ENCODE measurements at regions not wholly inside any gene's neighbourhood (a gene's known extent, or its start where the extent isn't known, plus 50 kb on each side); places are given as distances from the start of the nearest gene placed in this dataset.
A peak's percentile ranks its signal among the peaks of the same experiment; 100 is the strongest.

- DNase-seq, result peak; percentile 96
- no peaks in the 10 kb centered on the region for H3K9me3 ChIP-seq (replicated peaks; ENCODE audit: control insufficient read depth, low read depth, low read length)
- H3K4me1 ChIP-seq (ENCODE audit: control insufficient read depth, insufficient read depth, low read length), result peaks cover 5% of the 10 kb centered on the region
- no peak overlapping the region for H3K4me3 ChIP-seq (ENCODE audit: low read length)
- no peaks in the 10 kb centered on the region for H3K36me3 ChIP-seq (ENCODE audit: control insufficient read depth, insufficient read depth, low read length)
- H3K27ac ChIP-seq (ENCODE audit: low read length), result peak overlapping the region; percentile 83
- WGBS (ENCODE audit: insufficient coverage), result 10% methylated on average over 2 of the region's 2 CpGs
- no peaks in the 10 kb centered on the region for H3K27me3 ChIP-seq (ENCODE audit: control insufficient read depth, insufficient read depth, low read length)
Observed at GRCh38 chr10:10813656-10814055, 204.0 kb upstream of the CELF2 start.

GRCh38 chr10:10814069-10814468 lies 203.6 kb upstream of the CELF2 start:
- no peak overlapping the region for H3K4me3 ChIP-seq (ENCODE audit: low read length)
- no peaks in the 10 kb centered on the region for H3K9me3 ChIP-seq (replicated peaks; ENCODE audit: control insufficient read depth, low read depth, low read length)
- H3K36me3 ChIP-seq (ENCODE audit: control insufficient read depth, insufficient read depth, low read length), result no peaks in the 10 kb centered on the region
- no peaks in the 10 kb centered on the region for H3K27me3 ChIP-seq (ENCODE audit: control insufficient read depth, insufficient read depth, low read length)
- H3K27ac ChIP-seq (ENCODE audit: low read length), result peak overlapping the region; percentile 83
- no CpG with 5 or more reads among the region's 2 CpGs for WGBS (ENCODE audit: insufficient coverage)
- peak; percentile 88 for DNase-seq
- H3K4me1 ChIP-seq (ENCODE audit: control insufficient read depth, insufficient read depth, low read length), result peaks cover 5% of the 10 kb centered on the region

GRCh38 chr10:10816447-10816846 lies 201.2 kb upstream of the CELF2 start:
- Histone ChIP-seq H3K27ac (ENCODE audit: low read length) (no peak overlapping the region), H3K4me1 (ENCODE audit: control insufficient read depth, insufficient read depth, low read length) (peaks cover 5% of the 10 kb centered on the region), H3K27me3 (ENCODE audit: control insufficient read depth, insufficient read depth, low read length) (no peaks in the 10 kb centered on the region), H3K4me3 (ENCODE audit: low read length) (no peak overlapping the region), H3K9me3 (replicated peaks; ENCODE audit: control insufficient read depth, low read depth, low read length) (no peaks in the 10 kb centered on the region), H3K36me3 (ENCODE audit: control insufficient read depth, insufficient read depth, low read length) (no peaks in the 10 kb centered on the region)
- no peak for DNase-seq
- whole genome bisulfite sequencing (ENCODE audit: insufficient coverage), result no CpG with 5 or more reads among the region's 2 CpGs

GRCh38 chr10:10817609-10818008 lies 200.1 kb upstream of the CELF2 start:
- H3K4me3 ChIP-seq (ENCODE audit: low read length), result no peak overlapping the region
- no peaks in the 10 kb centered on the region for H3K9me3 ChIP-seq (replicated peaks; ENCODE audit: control insufficient read depth, low read depth, low read length)
- no peak for DNase-seq
- H3K4me1 ChIP-seq (ENCODE audit: control insufficient read depth, insufficient read depth, low read length), result peaks cover 10% of the 10 kb centered on the region
- WGBS (ENCODE audit: insufficient coverage), result no CpG with 5 or more reads among the region's 5 CpGs
- H3K27ac ChIP-seq (ENCODE audit: low read length), result no peak overlapping the region
- no peaks in the 10 kb centered on the region for H3K36me3 ChIP-seq (ENCODE audit: control insufficient read depth, insufficient read depth, low read length)
- no peaks in the 10 kb centered on the region for H3K27me3 ChIP-seq (ENCODE audit: control insufficient read depth, insufficient read depth, low read length)

- no peaks in the 10 kb centered on the region for H3K27me3 ChIP-seq (ENCODE audit: control insufficient read depth, insufficient read depth, low read length)
- H3K9me3 ChIP-seq (replicated peaks; ENCODE audit: control insufficient read depth, low read depth, low read length), result no peaks in the 10 kb centered on the region
- peaks cover 10% of the 10 kb centered on the region for H3K4me1 ChIP-seq (ENCODE audit: control insufficient read depth, insufficient read depth, low read length)
- H3K36me3 ChIP-seq (ENCODE audit: control insufficient read depth, insufficient read depth, low read length), result no peaks in the 10 kb centered on the region
- DNase-seq, result peak; percentile 83
- H3K4me3 ChIP-seq (ENCODE audit: low read length), result no peak overlapping the region
- WGBS (ENCODE audit: insufficient coverage), result 0% methylated on average over 1 of the region's 2 CpGs
- no peak overlapping the region for H3K27ac ChIP-seq (ENCODE audit: low read length)
Observed at GRCh38 chr10:10818082-10818481, 199.6 kb upstream of the CELF2 start.

GRCh38 chr10:10819206-10819856 lies 198.3 kb upstream of the CELF2 start:
- H3K27ac ChIP-seq (ENCODE audit: low read length), result no peak overlapping the region
- no peaks in the 10 kb centered on the region for H3K27me3 ChIP-seq (ENCODE audit: control insufficient read depth, insufficient read depth, low read length)
- no peak overlapping the region for H3K4me3 ChIP-seq (ENCODE audit: low read length)
- WGBS (ENCODE audit: insufficient coverage), result 67% methylated on average over 6 of the region's 7 CpGs
- H3K36me3 ChIP-seq (ENCODE audit: control insufficient read depth, insufficient read depth, low read length), result no peaks in the 10 kb centered on the region
- H3K9me3 ChIP-seq (replicated peaks; ENCODE audit: control insufficient read depth, low read depth, low read length), result no peaks in the 10 kb centered on the region
- H3K4me1 ChIP-seq (ENCODE audit: control insufficient read depth, insufficient read depth, low read length), result peaks cover 6% of the 10 kb centered on the region
- DNase-seq, result no peak

- Histone ChIP-seq H3K36me3 (ENCODE audit: control insufficient read depth, insufficient read depth, low read length) (no peaks in the 10 kb centered on the region), H3K27me3 (ENCODE audit: control insufficient read depth, insufficient read depth, low read length) (no peaks in the 10 kb centered on the region), H3K4me3 (ENCODE audit: low read length) (no peak overlapping the region), H3K9me3 (replicated peaks; ENCODE audit: control insufficient read depth, low read depth, low read length) (no peaks in the 10 kb centered on the region), H3K27ac (ENCODE audit: low read length) (peak overlapping the region; percentile 16), H3K4me1 (ENCODE audit: control insufficient read depth, insufficient read depth, low read length) (peaks cover 11% of the 10 kb centered on the region)
- WGBS (ENCODE audit: insufficient coverage), result no CpG with 5 or more reads among the region's 6 CpGs
- no peak for DNase-seq
Observed at GRCh38 chr10:10821926-10822325, 195.7 kb upstream of the CELF2 start.

- DNase-seq, result peak; percentile 92
- no peaks in the 10 kb centered on the region for H3K9me3 ChIP-seq (replicated peaks; ENCODE audit: control insufficient read depth, low read depth, low read length)
- H3K27me3 ChIP-seq (ENCODE audit: control insufficient read depth, insufficient read depth, low read length), result no peaks in the 10 kb centered on the region
- H3K27ac ChIP-seq (ENCODE audit: low read length), result peak overlapping the region; percentile 67
- peaks cover 14% of the 10 kb centered on the region for H3K4me1 ChIP-seq (ENCODE audit: control insufficient read depth, insufficient read depth, low read length)
- no peaks in the 10 kb centered on the region for H3K36me3 ChIP-seq (ENCODE audit: control insufficient read depth, insufficient read depth, low read length)
- no peak overlapping the region for H3K4me3 ChIP-seq (ENCODE audit: low read length)
- 25% methylated on average over 1 of the region's 8 CpGs for WGBS (ENCODE audit: insufficient coverage)
Observed at GRCh38 chr10:10824591-10825148, 193.0 kb upstream of the CELF2 start.

- Histone ChIP-seq H3K9me3 (replicated peaks; ENCODE audit: control insufficient read depth, low read depth, low read length) (no peaks in the 10 kb centered on the region), H3K27me3 (ENCODE audit: control insufficient read depth, insufficient read depth, low read length) (no peaks in the 10 kb centered on the region), H3K4me1 (ENCODE audit: control insufficient read depth, insufficient read depth, low read length) (peaks cover 15% of the 10 kb centered on the region), H3K36me3 (ENCODE audit: control insufficient read depth, insufficient read depth, low read length) (no peaks in the 10 kb centered on the region), H3K4me3 (ENCODE audit: low read length) (no peak overlapping the region), H3K27ac (ENCODE audit: low read length) (no peak overlapping the region)
- no CpG with 5 or more reads among the region's 1 CpG for WGBS (ENCODE audit: insufficient coverage)
- DNase-seq, result no peak
Observed at GRCh38 chr10:10826125-10826524, 191.5 kb upstream of the CELF2 start.

GRCh38 chr10:10828623-10829022 lies 189.0 kb upstream of the CELF2 start:
- H3K4me3 ChIP-seq (ENCODE audit: low read length), result no peak overlapping the region
- DNase-seq, result no peak
- H3K4me1 ChIP-seq (ENCODE audit: control insufficient read depth, insufficient read depth, low read length), result peaks cover 13% of the 10 kb centered on the region
- H3K9me3 ChIP-seq (replicated peaks; ENCODE audit: control insufficient read depth, low read depth, low read length), result no peaks in the 10 kb centered on the region
- H3K27me3 ChIP-seq (ENCODE audit: control insufficient read depth, insufficient read depth, low read length), result no peaks in the 10 kb centered on the region
- no peaks in the 10 kb centered on the region for H3K36me3 ChIP-seq (ENCODE audit: control insufficient read depth, insufficient read depth, low read length)
- H3K27ac ChIP-seq (ENCODE audit: low read length), result no peak overlapping the region

GRCh38 chr10:10829576-10829975 lies 188.1 kb upstream of the CELF2 start:
- H3K4me3 ChIP-seq (ENCODE audit: low read length), result no peak overlapping the region
- no peaks in the 10 kb centered on the region for H3K9me3 ChIP-seq (replicated peaks; ENCODE audit: control insufficient read depth, low read depth, low read length)
- H3K36me3 ChIP-seq (ENCODE audit: control insufficient read depth, insufficient read depth, low read length), result no peaks in the 10 kb centered on the region
- peak overlapping the region; percentile 88 for H3K27ac ChIP-seq (ENCODE audit: low read length)
- no CpG with 5 or more reads among the region's 2 CpGs for WGBS (ENCODE audit: insufficient coverage)
- H3K27me3 ChIP-seq (ENCODE audit: control insufficient read depth, insufficient read depth, low read length), result no peaks in the 10 kb centered on the region
- H3K4me1 ChIP-seq (ENCODE audit: control insufficient read depth, insufficient read depth, low read length), result peaks cover 10% of the 10 kb centered on the region
- peak; percentile 81 for DNase-seq
